PC-9 (cell line): ENCODE measurements at regions not wholly inside any gene's neighbourhood (a gene's known extent, or its start where the extent isn't known, plus 50 kb on each side); places are given as distances from the start of the nearest gene placed in this dataset.

Experiments
- EZH2 ChIP-seq: fragments of 200-600 bp; sonication (generic); IDR thresholded peaks from 2 replicates; pipeline ENCODE4 v1.8.0; 2017; ENCODE audit warnings: antibody characterized with exemption, low read depth
- TF ChIP-seq, protein P1 (sequence below): fragments of 200-600 bp; sonication (generic); conservative IDR thresholded peaks from 2 replicates; pipeline ENCODE4 v1.6.1; 2017; ENCODE audit warnings: mixed run types, antibody characterized with exemption, mild to moderate bottlenecking, moderate library complexity

DNA sequence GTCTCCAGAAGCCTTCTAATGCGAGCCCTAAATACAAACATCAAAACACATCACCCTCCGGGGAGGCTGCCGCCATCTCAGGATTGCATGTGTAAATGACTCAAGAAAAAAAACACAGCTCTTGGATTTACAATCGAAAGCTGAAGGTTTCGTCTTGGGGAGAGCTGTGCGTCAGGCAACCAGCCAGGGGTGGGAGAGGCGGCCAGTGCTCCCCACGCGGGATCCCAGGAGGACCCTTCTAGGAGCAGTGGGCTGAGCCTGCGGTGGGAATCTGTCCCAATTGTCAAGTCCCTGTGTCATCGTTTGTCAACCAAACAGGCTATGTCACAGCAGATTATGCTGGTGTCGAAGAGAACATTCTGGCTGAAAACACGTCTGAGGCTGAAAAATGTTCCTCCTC is 209.7 kb downstream of the ABCC12 start:
- TF ChIP-seq, protein P1, sequence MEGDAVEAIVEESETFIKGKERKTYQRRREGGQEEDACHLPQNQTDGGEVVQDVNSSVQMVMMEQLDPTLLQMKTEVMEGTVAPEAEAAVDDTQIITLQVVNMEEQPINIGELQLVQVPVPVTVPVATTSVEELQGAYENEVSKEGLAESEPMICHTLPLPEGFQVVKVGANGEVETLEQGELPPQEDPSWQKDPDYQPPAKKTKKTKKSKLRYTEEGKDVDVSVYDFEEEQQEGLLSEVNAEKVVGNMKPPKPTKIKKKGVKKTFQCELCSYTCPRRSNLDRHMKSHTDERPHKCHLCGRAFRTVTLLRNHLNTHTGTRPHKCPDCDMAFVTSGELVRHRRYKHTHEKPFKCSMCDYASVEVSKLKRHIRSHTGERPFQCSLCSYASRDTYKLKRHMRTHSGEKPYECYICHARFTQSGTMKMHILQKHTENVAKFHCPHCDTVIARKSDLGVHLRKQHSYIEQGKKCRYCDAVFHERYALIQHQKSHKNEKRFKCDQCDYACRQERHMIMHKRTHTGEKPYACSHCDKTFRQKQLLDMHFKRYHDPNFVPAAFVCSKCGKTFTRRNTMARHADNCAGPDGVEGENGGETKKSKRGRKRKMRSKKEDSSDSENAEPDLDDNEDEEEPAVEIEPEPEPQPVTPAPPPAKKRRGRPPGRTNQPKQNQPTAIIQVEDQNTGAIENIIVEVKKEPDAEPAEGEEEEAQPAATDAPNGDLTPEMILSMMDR = no peak
- TF ChIP-seq EZH2 = no peak
